ENCODE measurements at regions not wholly inside any gene's neighbourhood (a gene's known extent, or its start where the extent isn't known, plus 50 kb on each side); places are given as distances from the start of the nearest gene placed in this dataset.
"Not testable (repeated sequence)": the region's sequence is repeated elsewhere in the genome, so short reads cannot be mapped to it uniquely, and the experiment has no call there.

GRCh38 chr13:43971324-43971723 is 91.6 kb downstream of the LACC1 start:
- H3K36me3 ChIP-seq (replicated peaks); H3K4me3 ChIP-seq; H3K9me3 ChIP-seq; H3K4me1 ChIP-seq; in situ Hi-C loops (cut with MboI; ENCODE audit: low sequenced_read_pairs); H3K27me3 ChIP-seq (ENCODE audit: low read depth); DNase-seq (ENCODE audit: low spot score in 2 of 2): not testable (repeated sequence)

GRCh38 chr13:43977911-43978310 is 98.2 kb downstream of the LACC1 start:
- DNase-seq (ENCODE audit: low spot score in 2 of 2), result no peak
- in situ Hi-C loops (cut with MboI; ENCODE audit: low sequenced_read_pairs), result no loop called here
- no peaks in the 10 kb centered on the region for H3K36me3 ChIP-seq (replicated peaks)
- H3K9me3 ChIP-seq, result no peaks in the 10 kb centered on the region
- H3K4me3 ChIP-seq, result no peak overlapping the region
- H3K4me1 ChIP-seq, result no peaks in the 10 kb centered on the region
- no peaks in the 10 kb centered on the region for H3K27me3 ChIP-seq (ENCODE audit: low read depth)

GRCh38 chr13:43978688-43979087 is 99.0 kb downstream of the LACC1 start:
- in situ Hi-C loops (cut with MboI; ENCODE audit: low sequenced_read_pairs), result no loop called here
- H3K27me3 ChIP-seq (ENCODE audit: low read depth), result no peaks in the 10 kb centered on the region
- DNase-seq (ENCODE audit: low spot score in 2 of 2), result no peak

GRCh38 chr13:43979492-43979891 is 99.8 kb downstream of the LACC1 start:
- in situ Hi-C loops (cut with MboI; ENCODE audit: low sequenced_read_pairs), result no loop called here
- peaks cover 8% of the 10 kb centered on the region for H3K4me1 ChIP-seq
- no peaks in the 10 kb centered on the region for H3K27me3 ChIP-seq (ENCODE audit: low read depth)
- H3K36me3 ChIP-seq (replicated peaks), result no peaks in the 10 kb centered on the region
- no peak overlapping the region for H3K4me3 ChIP-seq
- no peak for DNase-seq (ENCODE audit: low spot score in 2 of 2)
- no peaks in the 10 kb centered on the region for H3K9me3 ChIP-seq

More at GRCh38 chr13:43978688-43979087, 99.0 kb downstream of the LACC1 start:
- Histone ChIP-seq H3K36me3 (replicated peaks) (no peaks in the 10 kb centered on the region), H3K9me3 (no peaks in the 10 kb centered on the region), H3K4me3 (no peak overlapping the region), H3K4me1 (peaks cover under 1% of the 10 kb centered on the region; the same call in 1 of the 2 replicates)

GRCh38 chr13:43980587-43980986 is 100.9 kb downstream of the LACC1 start:
- Histone ChIP-seq H3K27me3 (ENCODE audit: low read depth) (no peaks in the 10 kb centered on the region), H3K4me3 (no peak overlapping the region), H3K9me3 (no peaks in the 10 kb centered on the region), H3K4me1 (peaks cover 19% of the 10 kb centered on the region), H3K36me3 (replicated peaks) (no peaks in the 10 kb centered on the region)
- no peak for DNase-seq (ENCODE audit: low spot score in 2 of 2)
- in situ Hi-C loops (cut with MboI; ENCODE audit: low sequenced_read_pairs), result no loop called here

GRCh38 chr13:43981091-43981490 is 101.4 kb downstream of the LACC1 start:
- H3K4me3 ChIP-seq, result no peak overlapping the region
- in situ Hi-C loops (cut with MboI; ENCODE audit: low sequenced_read_pairs), result no loop called here
- H3K9me3 ChIP-seq, result no peaks in the 10 kb centered on the region
- DNase-seq (ENCODE audit: low spot score in 2 of 2), result no peak
- H3K4me1 ChIP-seq, result peaks cover 24% of the 10 kb centered on the region
- no peaks in the 10 kb centered on the region for H3K36me3 ChIP-seq (replicated peaks)
- H3K27me3 ChIP-seq (ENCODE audit: low read depth), result no peaks in the 10 kb centered on the region

GRCh38 chr13:43981512-43982301 is 102.0 kb downstream of the LACC1 start:
- no peak for DNase-seq (ENCODE audit: low spot score in 2 of 2)
- H3K27me3 ChIP-seq (ENCODE audit: low read depth), result no peaks in the 10 kb centered on the region
- no peak overlapping the region for H3K4me3 ChIP-seq
- H3K9me3 ChIP-seq, result no peaks in the 10 kb centered on the region
- no peaks in the 10 kb centered on the region for H3K36me3 ChIP-seq (replicated peaks)
- in situ Hi-C loops (cut with MboI; ENCODE audit: low sequenced_read_pairs), result no loop called here
- H3K4me1 ChIP-seq, result peaks cover 30% of the 10 kb centered on the region

- no peaks in the 10 kb centered on the region for H3K36me3 ChIP-seq (replicated peaks)
- H3K4me1 ChIP-seq, result peaks cover 33% of the 10 kb centered on the region
- no peak for DNase-seq (ENCODE audit: low spot score in 2 of 2)
- H3K27me3 ChIP-seq (ENCODE audit: low read depth), result no peaks in the 10 kb centered on the region
- in situ Hi-C loops (cut with MboI; ENCODE audit: low sequenced_read_pairs), result no loop called here
- H3K9me3 ChIP-seq, result no peaks in the 10 kb centered on the region
- no peak overlapping the region for H3K4me3 ChIP-seq
Measured at GRCh38 chr13:43983373-43983772, 103.7 kb downstream of the LACC1 start.

GRCh38 chr13:43984292-43984691 is 104.6 kb downstream of the LACC1 start:
- no peaks in the 10 kb centered on the region for H3K9me3 ChIP-seq
- in situ Hi-C loops (cut with MboI; ENCODE audit: low sequenced_read_pairs), result no loop called here
- no peaks in the 10 kb centered on the region for H3K36me3 ChIP-seq (replicated peaks)
- H3K4me3 ChIP-seq, result no peak overlapping the region
- peaks cover 35% of the 10 kb centered on the region for H3K4me1 ChIP-seq
- no peak for DNase-seq (ENCODE audit: low spot score in 2 of 2)
- no peaks in the 10 kb centered on the region for H3K27me3 ChIP-seq (ENCODE audit: low read depth)

- peaks cover 35% of the 10 kb centered on the region for H3K4me1 ChIP-seq
- no peak overlapping the region for H3K4me3 ChIP-seq
- in situ Hi-C loops (cut with MboI; ENCODE audit: low sequenced_read_pairs), result no loop called here
- no peak for DNase-seq (ENCODE audit: low spot score in 2 of 2)
- H3K27me3 ChIP-seq (ENCODE audit: low read depth), result no peaks in the 10 kb centered on the region
- no peaks in the 10 kb centered on the region for H3K36me3 ChIP-seq (replicated peaks)
- no peaks in the 10 kb centered on the region for H3K9me3 ChIP-seq
Measured at GRCh38 chr13:43985422-43986072, 105.8 kb downstream of the LACC1 start.

- Histone ChIP-seq H3K4me3 (no peak overlapping the region), H3K36me3 (replicated peaks) (no peaks in the 10 kb centered on the region), H3K9me3 (no peaks in the 10 kb centered on the region), H3K27me3 (ENCODE audit: low read depth) (no peaks in the 10 kb centered on the region), H3K4me1 (peaks cover 35% of the 10 kb centered on the region)
- in situ Hi-C loops (cut with MboI; ENCODE audit: low sequenced_read_pairs), result no loop called here
- DNase-seq (ENCODE audit: low spot score in 2 of 2), result peak in 1 of 2 experiments; percentile 15
Measured at GRCh38 chr13:43986421-43986981, 106.8 kb downstream of the LACC1 start.

- Histone ChIP-seq H3K36me3 (replicated peaks) (no peaks in the 10 kb centered on the region), H3K27me3 (ENCODE audit: low read depth) (peaks cover 3% of the 10 kb centered on the region; the same call in 1 of the 2 replicates), H3K4me3 (no peak overlapping the region), H3K4me1 (peaks cover 35% of the 10 kb centered on the region), H3K9me3 (no peaks in the 10 kb centered on the region)
- in situ Hi-C loops (cut with MboI; ENCODE audit: low sequenced_read_pairs), result no loop called here
- no peak for DNase-seq (ENCODE audit: low spot score in 2 of 2)
Measured at GRCh38 chr13:43988302-43988701, 108.6 kb downstream of the LACC1 start.

GRCh38 chr13:43990021-43990420 is 110.3 kb downstream of the LACC1 start:
- Histone ChIP-seq H3K4me3 (no peak overlapping the region), H3K36me3 (replicated peaks) (no peaks in the 10 kb centered on the region), H3K27me3 (ENCODE audit: low read depth) (peaks cover 3% of the 10 kb centered on the region; the same call in 1 of the 2 replicates), H3K4me1 (peaks cover 21% of the 10 kb centered on the region), H3K9me3 (no peaks in the 10 kb centered on the region)
- in situ Hi-C loops (cut with MboI; ENCODE audit: low sequenced_read_pairs), result no loop called here
- no peak for DNase-seq (ENCODE audit: low spot score in 2 of 2)

- Histone ChIP-seq H3K9me3 (no peaks in the 10 kb centered on the region), H3K4me1 (peaks cover 13% of the 10 kb centered on the region), H3K36me3 (replicated peaks) (no peaks in the 10 kb centered on the region), H3K27me3 (ENCODE audit: low read depth) (peaks cover 3% of the 10 kb centered on the region; the same call in 1 of the 2 replicates), H3K4me3 (no peak overlapping the region)
- DNase-seq (ENCODE audit: low spot score in 2 of 2), result no peak
- in situ Hi-C loops (cut with MboI; ENCODE audit: low sequenced_read_pairs), result no loop called here
Measured at GRCh38 chr13:43990829-43991228, 111.1 kb downstream of the LACC1 start.

All from HAP-1 (cell line).